Nephron progenitor cell (in vitro differentiated cells): ENCODE measurements at regions not wholly inside any gene's neighbourhood (a gene's known extent, or its start where the extent isn't known, plus 50 kb on each side); places are given as distances from the start of the nearest gene placed in this dataset.
A peak's percentile ranks its signal among the peaks of the same experiment; 100 is the strongest.

ENCODE experiments used
- DNase-seq: peaks from one replicate; pipeline ENCODE4 v3.0.0; 2021
- H3K27ac Mint-ChIP-seq: 2 replicates; pipeline ENCODE4 v1.8.0; 2021; ENCODE audit warnings: mild to moderate bottlenecking, moderate library complexity, mixed read lengths
- H3K27me3 Mint-ChIP-seq: 2 replicates; pipeline ENCODE4 v1.8.0; 2021; ENCODE audit warnings: mild to moderate bottlenecking, low read depth, mixed read lengths; ENCODE audit not compliant: poor library complexity
- H3K36me3 Mint-ChIP-seq: 2 replicates; pipeline ENCODE4 v1.8.0; 2021; ENCODE audit warnings: low read depth, mixed read lengths
- H3K4me1 Mint-ChIP-seq: 2 replicates; pipeline ENCODE4 v1.8.0; 2021; ENCODE audit warnings: mixed read lengths
- H3K4me3 Mint-ChIP-seq: 2 replicates; pipeline ENCODE4 v1.8.0; 2021; ENCODE audit warnings: mild to moderate bottlenecking, moderate library complexity, mixed read lengths
- H3K9me3 Mint-ChIP-seq: 2 replicates; pipeline ENCODE4 v1.8.0; 2021; ENCODE audit warnings: mild to moderate bottlenecking, moderate library complexity, mixed read lengths
- TF ChIP-seq, protein P1 (sequence below): fragments of 200-600 bp; sonication (generic); IDR thresholded peaks from 2 replicates; pipeline ENCODE4 v1.5.0; 2021; ENCODE audit warnings: antibody characterized with exemption

DNA sequence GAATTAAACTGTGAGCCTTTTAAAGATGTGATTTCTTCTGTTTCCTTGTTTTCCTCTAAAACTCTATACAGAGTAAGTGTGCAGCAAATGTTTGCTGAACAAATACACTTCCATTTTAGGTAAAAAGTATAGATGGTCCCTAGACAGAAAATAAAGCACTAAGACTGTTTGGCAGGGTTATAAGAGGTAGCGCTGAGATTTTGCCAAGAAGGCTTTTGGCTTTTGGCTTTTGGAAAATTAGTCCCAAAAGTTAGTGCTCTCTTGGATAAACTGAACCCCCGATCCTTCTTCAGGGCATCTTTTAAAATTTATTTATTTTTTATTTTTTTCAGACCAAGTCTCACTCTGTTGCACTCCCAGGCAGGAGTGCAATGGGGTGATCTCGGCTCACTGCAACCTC, 175.7 kb upstream of the NRP1 start:
- Mint-ChIP-seq H3K4me1 (peaks cover 31% of the 10 kb centered on the region), H3K27me3 (no peaks in the 10 kb centered on the region), H3K27ac (peak overlapping the region; percentile 99), H3K9me3 (peaks cover 12% of the 10 kb centered on the region), H3K36me3 (no peaks in the 10 kb centered on the region), H3K4me3 (no peak overlapping the region)
- DNase-seq: no peak
- TF ChIP-seq, protein P1, sequence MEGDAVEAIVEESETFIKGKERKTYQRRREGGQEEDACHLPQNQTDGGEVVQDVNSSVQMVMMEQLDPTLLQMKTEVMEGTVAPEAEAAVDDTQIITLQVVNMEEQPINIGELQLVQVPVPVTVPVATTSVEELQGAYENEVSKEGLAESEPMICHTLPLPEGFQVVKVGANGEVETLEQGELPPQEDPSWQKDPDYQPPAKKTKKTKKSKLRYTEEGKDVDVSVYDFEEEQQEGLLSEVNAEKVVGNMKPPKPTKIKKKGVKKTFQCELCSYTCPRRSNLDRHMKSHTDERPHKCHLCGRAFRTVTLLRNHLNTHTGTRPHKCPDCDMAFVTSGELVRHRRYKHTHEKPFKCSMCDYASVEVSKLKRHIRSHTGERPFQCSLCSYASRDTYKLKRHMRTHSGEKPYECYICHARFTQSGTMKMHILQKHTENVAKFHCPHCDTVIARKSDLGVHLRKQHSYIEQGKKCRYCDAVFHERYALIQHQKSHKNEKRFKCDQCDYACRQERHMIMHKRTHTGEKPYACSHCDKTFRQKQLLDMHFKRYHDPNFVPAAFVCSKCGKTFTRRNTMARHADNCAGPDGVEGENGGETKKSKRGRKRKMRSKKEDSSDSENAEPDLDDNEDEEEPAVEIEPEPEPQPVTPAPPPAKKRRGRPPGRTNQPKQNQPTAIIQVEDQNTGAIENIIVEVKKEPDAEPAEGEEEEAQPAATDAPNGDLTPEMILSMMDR: no peak

DNA sequence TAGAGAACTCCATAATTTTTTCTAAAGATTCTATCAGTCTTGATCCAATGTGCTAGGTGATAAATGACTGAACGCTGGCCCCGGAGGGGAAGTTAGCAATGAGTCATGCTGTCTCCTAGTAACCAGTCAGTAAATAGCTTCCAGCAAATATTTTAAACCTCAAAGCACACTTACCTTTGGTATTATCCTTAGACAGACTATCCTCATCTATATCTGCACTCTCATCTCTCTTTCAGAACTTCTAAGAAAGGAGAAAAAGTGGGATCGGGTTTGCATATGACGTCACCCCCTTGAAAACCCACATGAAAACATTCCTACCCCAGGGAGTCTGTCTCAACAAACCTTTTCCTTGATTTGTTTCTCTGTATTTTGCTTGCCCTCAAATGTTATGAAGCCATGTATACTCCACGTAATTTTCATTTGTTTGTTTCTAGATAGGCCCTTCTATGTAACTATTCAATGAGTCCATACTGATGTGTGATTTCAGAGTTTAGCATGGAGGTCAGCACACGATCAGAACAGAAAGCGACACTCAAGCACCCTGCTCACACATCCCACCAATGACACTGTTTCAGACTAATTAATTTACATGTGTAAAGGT, 174.9 kb upstream of the NRP1 start:
- no peaks in the 10 kb centered on the region for H3K27me3 Mint-ChIP-seq

DNA sequence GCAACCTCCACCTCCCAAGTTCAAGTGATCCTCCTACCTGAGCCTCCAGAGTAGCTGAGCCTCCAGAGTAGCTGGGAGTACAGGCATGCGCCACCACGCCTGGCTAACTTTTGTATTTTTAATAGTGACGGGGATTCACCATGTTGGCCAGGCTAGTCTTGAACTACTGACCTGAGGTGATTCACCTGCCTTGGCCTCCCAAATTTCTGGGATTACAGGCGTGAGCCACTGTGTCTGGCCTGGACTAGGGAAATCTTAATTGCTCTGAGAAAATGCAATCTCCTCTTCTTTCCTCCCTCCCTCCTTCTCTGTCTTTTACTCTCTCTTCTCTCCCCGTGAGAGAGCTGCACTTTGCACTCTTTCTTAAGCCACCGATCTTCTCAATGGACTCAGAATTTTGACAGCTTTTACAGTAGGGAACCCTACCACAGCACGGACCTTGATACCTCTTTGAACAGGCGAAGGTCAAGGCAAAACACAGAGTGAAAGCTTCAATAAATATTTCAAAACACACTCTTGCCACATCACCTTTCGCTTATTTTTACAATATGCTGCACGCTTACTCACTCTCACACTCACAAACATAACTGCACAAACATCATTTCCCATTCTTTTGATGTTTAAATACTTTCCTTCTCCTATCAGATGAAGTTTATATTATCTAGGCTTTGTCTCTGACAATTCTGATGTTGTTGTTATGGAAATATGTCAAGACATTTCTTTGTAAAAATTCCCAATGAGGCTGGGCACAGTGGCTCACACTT, 173.4 kb upstream of the NRP1 start:
- Mint-ChIP-seq H3K27me3 (no peaks in the 10 kb centered on the region), H3K9me3 (peaks cover 32% of the 10 kb centered on the region), H3K27ac (no peak overlapping the region), H3K4me3 (no peak overlapping the region), H3K36me3 (peaks cover 14% of the 10 kb centered on the region), H3K4me1 (peaks cover 31% of the 10 kb centered on the region)
- TF ChIP-seq, protein P1: no peak
- DNase-seq: no peak

More for the DNA sequence above, 174.9 kb upstream of the NRP1 start:
- peak; percentile 17 for DNase-seq
- Mint-ChIP-seq H3K36me3 (peaks cover 6% of the 10 kb centered on the region), H3K4me1 (peaks cover 31% of the 10 kb centered on the region), H3K4me3 (peak overlapping the region; percentile 53), H3K9me3 (peaks cover 19% of the 10 kb centered on the region), H3K27ac (peak overlapping the region; percentile 99)
- TF ChIP-seq, protein P1: no peak

DNA sequence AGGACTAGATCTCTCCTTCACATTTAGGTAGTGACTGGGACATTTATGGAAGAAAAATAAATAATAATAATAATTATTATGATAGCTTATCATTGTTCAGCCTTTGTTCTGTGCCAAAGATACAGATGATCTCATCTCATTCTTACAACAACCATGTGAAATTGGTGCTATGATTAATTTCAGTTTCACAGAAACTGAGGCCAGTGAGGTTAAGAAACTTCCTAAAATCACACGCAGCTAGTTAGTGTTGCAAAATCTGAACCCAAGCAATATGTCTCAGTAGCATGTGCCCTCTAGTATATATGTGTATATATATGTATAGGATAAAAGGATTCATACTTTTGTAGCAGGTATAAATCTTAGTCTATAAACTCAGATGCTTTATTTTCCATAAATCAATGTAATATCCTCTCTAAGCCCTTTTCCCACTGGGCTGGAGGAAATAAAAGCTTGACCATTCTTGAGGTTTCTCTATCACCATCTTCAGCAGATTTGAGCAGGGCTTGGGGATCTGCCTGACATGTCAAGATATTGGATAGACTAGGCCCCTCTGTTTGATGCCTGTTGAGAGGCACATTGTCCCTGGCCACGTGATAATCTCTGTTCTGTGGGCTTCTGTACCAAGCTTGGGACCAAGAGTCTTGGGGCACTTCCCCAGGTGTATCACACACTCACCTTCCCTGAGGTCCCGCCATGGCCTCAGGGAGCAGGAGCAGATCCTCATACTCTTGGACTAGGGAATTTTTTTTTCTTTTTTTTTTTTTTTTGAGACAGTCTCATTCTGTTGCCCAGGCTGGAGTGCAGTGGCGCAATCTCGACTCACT, 172.6 kb upstream of the NRP1 start:
- peaks cover 22% of the 10 kb centered on the region for H3K36me3 Mint-ChIP-seq
- H3K27ac Mint-ChIP-seq: no peak overlapping the region
- TF ChIP-seq, protein P1: no peak
- H3K4me3 Mint-ChIP-seq: no peak overlapping the region
- peaks cover 7% of the 10 kb centered on the region for H3K27me3 Mint-ChIP-seq
- DNase-seq: no peak
- H3K4me1 Mint-ChIP-seq: peaks cover 31% of the 10 kb centered on the region
- peaks cover 40% of the 10 kb centered on the region for H3K9me3 Mint-ChIP-seq

DNA sequence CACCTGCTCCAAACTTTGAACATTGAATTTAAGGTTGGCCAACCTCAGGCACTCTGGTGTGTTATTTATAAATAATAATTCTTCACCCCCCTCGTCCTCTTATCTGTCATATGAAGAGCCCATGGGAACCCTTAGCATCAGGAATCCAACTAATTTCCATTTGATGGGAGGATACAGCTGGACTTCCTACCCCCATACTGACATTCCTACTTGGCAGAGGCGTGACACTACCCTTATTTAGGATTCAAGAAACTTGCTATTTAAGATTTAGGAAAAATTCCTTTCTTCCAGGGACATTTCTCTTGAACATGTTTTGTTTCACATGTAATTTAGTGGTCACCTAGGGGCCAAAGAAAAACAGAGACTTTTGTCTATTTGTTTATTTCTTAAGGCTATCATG, 171.9 kb upstream of the NRP1 start:
- peaks cover 28% of the 10 kb centered on the region for H3K36me3 Mint-ChIP-seq
- TF ChIP-seq, protein P1: no peak
- H3K9me3 Mint-ChIP-seq: peaks cover 46% of the 10 kb centered on the region
- H3K27ac Mint-ChIP-seq: no peak overlapping the region
- H3K27me3 Mint-ChIP-seq: peaks cover 7% of the 10 kb centered on the region
- no peak for DNase-seq
- peaks cover 31% of the 10 kb centered on the region for H3K4me1 Mint-ChIP-seq
- no peak overlapping the region for H3K4me3 Mint-ChIP-seq
